NCI-H187 (cell line): ENCODE measurements at regions not wholly inside any gene's neighbourhood (a gene's known extent, or its start where the extent isn't known, plus 50 kb on each side); places are given as distances from the start of the nearest gene placed in this dataset.
"Not testable (repeated sequence)": the region's sequence is repeated elsewhere in the genome, so short reads cannot be mapped to it uniquely, and the experiment has no call there.

Experiments used
- DNase-seq, 2 experiments: peaks; one replicate each; lab custom pipeline; 2025; lab: John Stamatoyannopoulos, UW

DNA sequence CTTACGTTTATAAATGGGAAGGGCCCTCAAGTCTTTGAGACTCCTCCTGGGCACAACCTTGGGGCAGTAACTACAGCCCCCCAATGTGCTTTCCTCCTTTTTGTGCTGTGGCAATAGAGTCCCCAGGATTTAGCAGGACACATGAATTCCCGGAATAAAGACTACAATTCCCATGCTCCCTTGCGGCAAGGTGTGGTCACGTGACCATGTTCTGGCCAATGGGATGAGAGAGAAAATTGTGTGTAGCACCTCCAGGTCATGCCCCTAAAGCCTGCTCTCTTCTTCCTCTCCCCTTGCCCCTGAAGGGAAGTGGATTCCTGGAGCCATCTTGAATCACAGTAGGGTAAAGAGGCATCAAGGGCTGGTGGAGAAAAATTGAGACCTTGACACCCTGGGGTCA lies 295.1 kb upstream of the SFSWAP start:
- no peak for DNase-seq

DNA sequence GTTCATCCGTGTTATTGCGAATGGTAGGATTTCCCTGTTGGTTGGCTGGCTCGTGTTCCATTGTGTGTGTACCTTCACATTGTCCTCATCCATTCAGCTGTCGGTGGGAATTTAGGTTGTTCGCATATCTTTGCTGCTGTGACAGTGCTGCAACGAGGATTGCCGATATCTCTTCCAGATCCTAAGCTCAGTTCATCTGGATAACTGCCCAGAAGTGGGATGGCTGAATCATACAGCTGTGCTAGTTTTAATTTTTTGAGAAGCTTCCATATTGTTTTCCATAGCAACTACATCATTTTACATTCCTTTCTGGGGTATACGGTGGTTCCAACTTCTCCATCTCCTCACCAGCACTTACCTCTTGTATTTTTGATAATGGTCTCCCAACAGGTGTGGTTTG lies 292.8 kb upstream of the SFSWAP start:
- DNase-seq: no peak

DNA sequence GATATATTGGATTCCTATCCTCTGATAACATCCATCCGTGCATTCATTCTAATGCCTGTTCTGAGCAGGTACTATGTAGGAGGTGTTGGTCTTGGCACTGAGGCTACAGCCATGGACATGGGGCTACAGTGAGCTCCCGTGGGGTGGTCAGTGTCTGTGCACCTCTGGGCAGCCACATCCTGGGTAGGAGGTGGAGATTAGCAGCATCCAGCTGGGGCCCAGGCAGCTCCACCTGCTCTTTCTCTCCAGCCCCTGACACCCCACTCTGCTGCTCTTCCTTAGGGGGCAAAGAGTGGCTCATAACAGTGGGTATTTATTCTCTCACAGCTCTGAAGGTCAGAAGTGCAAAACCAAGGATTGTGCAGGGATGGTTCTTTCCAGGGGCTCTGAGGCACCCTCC lies 292.0 kb upstream of the SFSWAP start:
- no peak for DNase-seq

DNA sequence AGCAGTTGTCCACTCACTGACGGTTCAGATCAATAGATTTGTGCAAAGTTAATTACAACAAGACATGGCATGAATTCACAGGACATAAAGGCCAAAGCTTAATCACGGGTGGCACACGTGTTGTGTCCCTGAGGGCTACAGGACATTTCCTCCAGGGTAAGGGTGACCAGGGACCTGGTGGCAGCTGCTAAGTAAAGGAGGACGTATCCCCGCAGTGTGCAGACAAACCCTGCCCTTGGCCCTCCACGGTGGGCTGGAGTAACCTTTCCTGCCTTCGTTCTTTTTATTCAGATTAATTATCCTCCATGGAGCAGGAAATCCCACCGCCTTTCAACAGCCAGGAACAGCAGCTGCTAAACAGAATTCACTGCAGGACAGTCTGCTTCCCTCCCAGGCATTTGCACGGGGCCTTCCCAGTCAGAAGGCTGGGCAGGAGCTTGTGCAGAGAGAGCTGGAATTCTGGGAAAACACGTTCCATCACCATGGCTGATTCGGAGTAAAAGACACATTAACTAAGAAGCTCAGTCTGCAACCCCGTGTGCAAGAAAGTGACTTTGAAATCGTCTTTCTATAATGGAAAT lies 289.9 kb upstream of the SFSWAP start:
- no peak for DNase-seq

DNA sequence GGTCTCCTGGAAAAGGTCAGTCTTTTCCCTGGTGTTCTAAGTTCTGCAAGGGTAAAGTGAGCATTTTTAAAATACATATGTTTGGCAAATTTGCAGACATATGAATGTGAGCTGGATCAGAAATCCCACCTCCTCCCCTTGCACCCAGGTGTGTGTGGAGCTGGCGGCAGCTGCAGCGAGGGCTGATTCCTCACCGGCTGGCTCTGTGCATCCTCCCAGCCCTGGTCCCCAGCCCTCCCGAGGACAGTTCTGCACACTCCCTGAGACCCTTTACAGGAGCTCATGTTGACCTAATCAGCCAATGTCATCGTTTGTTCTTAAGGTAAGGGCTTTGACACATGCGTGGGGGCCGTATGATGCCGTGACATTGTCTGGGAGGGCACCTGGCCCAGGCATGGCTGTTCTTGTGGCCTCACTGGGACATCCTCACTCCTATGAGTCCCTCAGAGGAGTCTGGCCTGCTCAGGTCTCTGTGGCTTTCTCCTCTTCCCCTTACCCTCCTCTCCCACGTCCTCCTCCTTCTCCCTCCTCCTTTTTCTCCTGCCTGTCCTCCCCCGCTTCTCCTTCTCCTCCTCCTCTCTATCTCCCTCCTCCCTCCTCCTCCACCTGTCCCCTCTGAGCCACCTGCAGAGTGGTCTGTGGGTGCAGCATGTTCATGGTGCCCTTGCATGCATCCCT lies 289.2 kb upstream of the SFSWAP start:
- no peak for DNase-seq

DNA sequence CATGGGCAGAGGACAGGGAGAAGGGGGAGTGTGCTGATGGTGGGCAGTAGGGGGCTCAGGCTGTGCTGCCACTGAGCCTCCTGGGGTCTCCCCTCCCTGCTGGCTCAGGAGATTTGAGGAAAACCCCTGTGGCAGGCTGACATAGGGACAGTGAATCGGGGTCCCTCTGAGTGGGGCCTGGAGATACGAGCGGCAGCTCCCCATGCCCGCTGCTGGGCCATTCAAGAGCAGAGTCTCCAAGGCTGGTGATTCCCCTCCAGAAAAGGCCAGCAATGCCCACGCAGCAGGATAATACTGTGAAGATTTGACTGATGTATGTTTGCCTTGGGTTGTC lies 288.7 kb upstream of the SFSWAP start:
- DNase-seq: no peak

DNA sequence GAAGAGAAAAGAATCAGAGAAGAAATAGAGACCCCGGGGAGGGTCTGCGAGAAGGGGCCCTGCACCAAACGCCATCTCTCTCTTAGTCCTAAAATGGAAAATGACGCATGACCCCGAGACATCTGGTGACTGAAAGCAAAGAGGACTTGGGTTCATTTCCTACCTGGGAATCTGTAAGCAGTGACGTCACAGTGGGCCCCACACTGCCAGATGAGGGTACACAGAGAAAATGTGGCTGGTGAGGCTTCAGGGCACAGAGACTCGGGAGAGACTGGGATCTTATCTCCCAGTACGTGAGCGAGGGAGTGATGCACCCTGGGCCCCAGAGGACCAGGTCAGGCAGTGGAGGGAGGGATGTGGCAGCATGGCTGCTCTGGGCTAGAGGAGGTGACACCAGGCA lies 288.1 kb upstream of the SFSWAP start:
- no peak for DNase-seq

DNA sequence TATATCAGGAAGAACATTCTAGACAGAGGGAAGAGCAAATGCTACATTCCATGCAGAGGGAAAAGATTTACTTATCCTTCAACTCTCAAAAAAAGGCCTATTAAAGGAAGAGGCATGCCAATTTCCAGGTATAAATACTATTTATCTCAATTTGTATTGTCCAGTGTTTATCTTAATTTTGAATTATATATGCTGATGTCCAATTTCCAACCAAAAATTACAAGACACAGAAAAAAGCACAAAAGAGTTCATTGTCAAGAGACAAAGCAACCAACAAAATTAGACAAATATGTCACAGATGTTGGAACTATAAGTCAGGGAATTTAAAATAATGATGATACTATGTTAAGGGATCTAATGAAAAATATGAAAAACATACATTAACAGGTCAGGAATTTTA lies 286.6 kb upstream of the SFSWAP start:
- DNase-seq: no peak

DNA sequence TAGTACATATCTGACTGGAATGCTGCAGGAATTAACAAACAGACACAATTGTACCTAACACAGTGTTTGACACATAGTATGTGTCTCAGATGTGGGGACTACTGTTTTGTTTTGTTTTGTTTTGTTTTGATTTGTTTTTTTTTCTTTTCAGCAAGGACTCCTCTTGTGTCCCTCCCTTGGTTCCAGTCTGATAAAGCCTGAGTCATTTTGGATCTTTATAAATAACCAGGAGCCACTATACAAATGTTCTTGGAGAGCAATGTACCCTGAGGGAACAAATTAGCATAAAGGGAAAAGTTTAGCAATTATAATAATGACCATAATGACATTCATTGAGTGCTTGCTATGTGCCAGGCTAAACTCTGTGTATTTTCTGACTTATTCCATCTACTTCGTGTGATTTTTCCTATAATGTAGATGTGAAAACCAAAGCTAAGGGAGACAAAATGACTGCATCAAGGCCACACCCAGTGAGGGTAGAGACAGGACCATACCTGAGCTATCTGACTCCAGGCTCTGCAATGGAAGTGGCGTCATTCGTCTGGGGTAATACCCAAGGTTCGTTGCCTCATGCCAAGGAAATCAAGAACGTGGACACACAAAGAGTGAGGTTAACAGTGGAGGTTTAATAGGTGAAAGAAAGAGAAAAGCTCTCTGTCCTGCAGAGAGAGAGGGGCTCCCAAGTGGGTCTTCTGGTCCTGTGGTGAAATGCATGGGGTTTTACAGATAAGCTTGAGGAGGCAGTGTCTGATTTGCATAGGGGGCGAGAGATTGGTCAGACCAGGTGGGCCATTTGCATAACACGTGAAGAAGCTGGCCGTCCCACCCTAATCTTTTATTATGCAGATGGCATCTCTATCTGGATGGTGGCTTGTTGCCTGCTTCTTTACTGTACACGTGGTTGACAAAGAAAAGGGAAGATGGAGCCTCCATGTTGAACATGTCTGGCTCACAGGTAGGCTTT lies 285.5 kb upstream of the SFSWAP start:
- no peak for DNase-seq

DNA sequence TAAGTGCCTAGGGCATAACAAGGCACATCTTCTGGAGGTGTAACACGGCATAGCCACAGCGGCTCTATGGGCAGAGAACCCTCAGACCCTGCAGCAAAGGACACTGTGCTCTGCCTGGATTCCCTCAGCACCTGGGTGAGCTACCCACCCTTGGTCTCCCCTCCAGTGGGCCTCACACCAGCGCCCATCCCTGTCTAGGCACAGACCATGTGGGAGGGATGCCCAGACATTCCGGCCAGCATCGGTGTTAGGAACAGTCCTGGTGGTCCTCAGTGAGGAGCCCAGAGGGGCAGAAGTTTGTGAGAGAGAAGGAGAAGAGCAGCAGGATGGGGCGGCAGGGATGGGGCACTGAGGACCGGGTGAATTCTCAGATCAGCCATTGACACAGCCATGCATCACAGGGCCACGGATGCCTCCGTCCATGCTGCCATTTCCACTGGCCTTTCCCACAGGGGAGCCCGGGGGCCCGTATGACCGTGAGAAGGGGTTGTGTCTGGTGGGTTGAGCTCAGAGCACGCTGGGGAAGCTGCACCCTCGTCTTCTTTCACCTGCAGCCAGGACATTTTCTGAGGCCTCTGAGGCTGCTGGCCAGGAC lies 282.7 kb upstream of the SFSWAP start:
- DNase-seq: no peak

DNA sequence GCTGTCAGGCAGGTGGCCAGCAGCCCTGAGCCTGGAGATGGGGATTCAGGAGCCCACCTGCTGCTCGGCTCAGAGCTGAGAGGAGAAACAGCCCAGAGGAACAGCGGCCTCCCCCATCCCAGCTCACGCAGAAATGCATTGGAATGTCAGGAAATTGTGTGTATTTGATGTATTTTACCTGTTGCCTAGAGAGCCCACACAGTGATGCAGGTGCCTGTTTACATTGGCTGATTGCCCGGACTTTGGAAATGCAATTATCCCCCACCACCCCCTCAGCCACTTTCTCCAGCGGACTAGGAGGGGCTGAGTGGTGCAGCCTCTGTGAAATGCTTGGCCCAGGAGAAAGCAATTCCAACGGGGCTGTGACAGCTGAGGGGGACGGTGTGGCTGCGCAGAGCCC lies 281.7 kb upstream of the SFSWAP start:
- not testable (repeated sequence) for DNase-seq

DNA sequence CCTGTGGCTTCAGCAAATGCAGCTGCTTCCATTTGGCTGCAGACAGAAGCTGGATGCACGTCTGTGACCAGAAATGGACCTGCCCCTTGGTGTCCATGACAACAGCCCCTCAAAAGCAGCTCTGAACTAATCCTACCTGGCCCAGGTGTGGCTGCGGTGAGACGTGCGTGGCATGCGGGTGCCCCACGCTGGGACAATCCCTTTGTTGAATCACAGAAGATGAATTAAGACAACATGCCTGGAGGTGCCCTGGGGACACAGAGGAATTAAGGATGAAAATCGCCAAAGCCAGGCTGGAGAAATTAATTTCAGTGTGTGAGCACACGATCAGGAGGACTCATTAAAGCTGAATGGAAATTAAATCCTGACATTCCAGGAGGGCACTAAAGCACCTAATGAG lies 281.2 kb upstream of the SFSWAP start:
- not testable (repeated sequence) for DNase-seq

DNA sequence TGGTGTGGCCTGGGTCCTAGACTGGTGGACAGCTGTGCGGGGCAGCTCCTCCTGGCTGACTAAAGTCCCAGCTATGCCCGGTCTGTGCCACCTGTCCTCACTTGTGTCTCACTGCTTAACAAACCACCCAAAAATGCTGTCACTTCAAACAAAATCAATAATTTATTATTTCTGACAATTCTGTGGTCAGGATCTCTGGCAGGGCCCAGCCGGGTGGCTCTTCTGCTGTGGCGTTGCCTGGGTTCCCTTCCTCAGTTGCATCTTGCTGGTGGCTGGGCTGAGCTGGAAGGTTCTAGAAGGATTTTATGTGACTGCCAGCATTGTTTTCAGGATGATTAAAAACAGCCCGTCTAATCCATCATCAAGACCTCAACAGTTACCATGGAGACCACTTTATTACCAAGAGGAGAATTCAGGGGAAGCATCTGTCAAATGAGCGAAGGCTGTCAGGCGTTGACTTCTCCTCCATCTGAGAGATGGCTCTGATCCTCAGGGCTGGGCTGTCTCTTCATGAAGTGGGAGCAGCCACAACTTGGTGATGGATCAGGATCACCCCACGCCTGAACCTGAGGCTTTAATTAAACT lies 280.6 kb upstream of the SFSWAP start:
- DNase-seq: no peak

DNA sequence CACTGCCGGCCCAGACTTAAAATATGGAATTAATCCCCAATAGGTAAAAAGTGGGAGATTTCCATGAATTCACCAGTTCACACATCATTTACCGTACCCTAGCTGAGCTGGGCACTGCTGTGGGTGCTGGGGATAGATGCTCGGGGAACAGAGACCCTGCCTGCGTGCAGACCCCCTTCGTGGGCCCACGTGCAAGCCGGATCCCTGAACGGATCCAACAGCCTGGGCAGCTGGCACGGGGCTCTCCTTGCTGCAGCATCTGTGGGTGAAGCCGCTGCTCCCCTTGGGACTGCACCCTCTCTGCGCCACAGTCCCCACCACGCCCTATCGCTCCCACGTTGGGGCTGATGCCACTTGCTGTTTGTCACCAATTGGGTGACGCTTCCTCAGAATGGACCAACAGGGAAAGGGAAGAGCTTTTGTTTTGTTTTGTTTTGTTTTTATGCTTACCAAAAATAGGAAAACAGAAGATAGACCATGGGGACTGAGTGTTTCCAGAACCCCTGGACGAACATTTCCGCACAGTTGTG lies 279.7 kb upstream of the SFSWAP start:
- DNase-seq: not testable (repeated sequence)

DNA sequence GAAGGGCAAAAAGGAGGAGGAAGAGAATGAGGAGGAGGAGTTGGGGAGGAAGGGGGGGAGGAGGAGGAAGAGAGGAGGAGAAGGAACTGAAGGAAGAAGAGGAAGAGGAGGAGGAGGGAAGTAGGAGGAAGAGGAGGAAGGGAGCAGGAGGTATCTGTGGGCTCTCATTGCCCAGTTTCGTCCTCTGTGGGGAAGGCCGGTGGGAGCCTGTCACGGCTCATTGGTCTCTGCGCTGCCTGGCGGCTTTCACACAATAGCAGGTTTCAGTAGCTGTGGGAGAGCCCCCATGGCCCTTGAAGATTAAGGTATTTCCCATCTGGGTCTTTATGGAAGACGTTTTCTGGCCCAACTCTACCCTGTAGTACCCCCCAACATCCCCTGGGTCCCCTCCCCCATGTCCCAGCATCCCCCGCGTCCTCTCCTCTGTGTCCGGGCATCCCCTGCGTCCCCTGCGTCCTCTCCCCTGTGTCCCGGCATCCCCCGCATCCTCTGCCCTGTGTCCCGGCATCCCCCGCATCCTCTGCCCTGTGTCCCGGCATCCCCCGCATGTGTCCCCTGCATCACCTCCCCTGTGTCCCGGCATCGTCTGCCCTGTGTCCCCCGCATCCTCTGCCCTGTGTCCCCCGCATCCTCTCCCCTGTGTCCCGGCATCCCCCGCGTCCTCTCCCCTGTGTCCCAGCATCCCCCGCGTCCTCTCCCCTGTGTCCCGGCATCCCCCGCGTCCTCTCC lies 278.2 kb upstream of the SFSWAP start:
- no peak for DNase-seq

DNA sequence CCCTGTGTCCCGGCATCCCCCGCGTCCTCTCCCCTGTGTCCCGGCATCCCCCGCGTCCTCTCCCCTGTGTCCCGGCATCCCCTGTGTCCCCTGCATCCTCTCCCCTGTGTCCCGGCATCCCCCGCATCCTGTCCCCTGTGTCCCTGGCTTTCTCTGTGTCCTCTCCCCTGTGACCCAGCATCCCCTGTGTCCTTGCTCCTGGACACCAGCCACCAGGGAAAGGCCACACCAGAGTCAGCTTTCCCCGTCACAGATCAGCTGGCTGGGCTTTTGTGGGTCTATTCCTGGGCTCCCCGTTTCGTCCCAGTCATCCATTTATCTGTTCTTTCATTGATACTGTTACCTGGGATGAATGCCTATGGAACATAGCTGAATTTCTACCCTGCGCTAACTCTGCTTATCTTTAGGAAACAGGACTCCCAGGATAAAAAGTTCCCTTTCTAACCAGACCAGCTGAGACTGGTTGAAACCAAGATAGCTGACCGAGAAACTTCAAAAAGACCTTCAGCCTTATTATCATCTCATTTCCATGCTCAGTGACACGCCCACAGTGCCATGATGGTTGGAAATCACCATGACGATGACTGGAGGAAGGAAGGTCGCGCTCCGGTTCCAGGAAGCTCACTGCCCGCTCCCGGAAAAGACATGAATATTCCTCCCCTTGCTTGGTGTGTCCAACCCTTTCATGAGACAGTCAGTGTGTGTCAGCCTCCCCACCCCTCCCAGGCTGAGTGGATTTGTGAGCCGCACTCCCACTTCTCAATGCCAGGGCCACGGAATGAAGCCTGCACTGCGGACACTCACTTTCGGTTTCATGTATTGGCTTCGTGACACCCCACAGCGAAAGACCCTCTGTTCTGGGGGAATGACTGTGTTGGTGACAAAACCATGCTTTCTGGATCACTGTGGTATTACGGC lies 276.4 kb upstream of the SFSWAP start:
- DNase-seq: no peak

DNA sequence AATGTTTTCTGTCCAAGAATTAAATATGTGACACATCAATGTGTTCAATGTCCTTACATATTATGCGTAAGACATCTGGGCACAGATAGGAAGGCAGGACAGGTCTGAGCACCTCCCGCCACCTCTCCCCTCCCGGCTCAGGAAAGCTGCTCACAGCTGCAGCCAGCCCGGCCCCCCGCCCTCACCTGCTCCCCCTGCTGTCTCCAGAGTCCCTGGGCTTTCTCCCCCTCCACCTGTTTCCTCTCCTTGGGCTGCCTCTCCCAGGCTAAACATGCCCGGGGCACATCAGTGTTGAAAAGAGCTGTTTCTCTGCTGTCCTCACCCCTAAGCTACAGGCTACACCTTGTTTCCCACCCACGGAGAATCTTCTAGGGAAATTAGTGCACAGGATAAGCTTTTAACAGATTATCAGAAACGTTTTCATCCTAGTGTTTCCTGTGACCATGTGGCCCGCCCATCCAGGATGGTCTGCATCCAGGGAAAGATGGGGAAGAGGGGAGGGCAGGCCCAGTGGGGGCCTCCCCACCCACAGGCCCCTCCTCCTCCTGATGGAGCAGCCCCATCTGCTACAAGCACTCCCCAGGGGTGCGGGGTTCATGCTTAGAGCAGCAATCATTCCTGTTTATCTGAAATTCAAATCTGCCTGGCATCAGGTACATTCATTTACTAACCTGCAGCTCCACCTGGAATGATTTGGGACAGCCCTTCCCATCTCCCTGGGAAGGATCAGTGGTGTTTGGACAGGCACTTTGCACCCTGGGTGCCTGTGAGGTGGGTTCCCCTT lies 273.8 kb upstream of the SFSWAP start:
- no peak for DNase-seq

DNA sequence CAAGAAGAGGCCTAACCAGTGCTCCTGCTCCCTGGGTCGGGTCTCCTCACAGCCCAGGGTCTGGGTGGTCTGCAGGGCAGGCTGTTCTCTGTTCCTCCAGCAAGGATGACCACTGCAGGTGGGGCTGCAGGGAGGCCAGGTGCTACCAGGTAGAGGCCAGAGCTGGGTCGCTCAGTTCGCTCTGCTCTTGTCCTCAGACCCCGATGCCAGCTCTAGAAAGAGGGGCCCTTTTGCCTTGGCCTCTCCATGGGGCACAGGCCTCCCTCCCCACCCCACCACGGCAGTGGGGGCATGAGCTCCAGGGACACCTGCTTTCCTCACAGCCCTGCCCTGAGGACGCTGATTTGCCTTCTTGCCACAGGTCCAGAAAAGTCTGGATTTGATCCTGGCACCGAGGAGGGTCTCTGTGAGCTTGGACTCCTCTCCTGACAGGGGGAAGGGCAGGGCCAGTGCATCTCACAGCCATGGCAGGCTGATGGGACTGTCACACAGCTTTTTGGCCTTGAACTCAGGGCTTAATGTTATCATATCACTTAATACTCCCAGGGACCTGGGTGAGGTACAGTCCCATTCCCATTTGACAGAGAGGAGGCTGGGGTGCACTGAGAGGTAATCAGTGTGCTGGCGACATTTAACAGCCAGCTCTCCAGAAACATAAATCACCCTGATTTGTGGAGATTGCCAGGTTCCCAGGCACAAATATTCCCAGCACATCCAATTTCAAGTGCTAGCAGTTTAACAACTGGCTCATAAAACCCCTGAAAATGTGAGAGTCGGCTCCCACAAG lies 273.0 kb upstream of the SFSWAP start:
- DNase-seq: no peak

DNA sequence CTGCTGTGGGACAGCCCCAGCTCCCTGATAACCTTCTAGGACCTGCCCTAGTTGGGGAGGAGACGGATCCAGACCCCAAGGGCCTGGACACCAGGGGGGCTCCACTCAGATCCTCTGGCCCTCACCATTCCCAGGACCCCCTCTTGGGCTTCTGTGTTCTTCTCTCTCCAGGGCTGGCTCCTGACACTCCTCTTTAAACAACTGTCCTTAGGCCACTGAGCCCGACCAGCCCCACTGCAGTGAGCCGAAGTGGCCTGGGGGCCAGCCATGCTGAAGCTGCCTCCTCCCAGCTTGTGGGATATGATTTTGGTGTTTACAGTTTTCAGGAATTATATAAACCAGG lies 272.4 kb upstream of the SFSWAP start:
- DNase-seq: not testable (repeated sequence)
